Fibroblast of villous mesenchyme (primary cell): ENCODE measurements at regions not wholly inside any gene's neighbourhood (a gene's known extent, or its start where the extent isn't known, plus 50 kb on each side); places are given as distances from the start of the nearest gene placed in this dataset.

ENCODE experiments used
- DNase-seq: peaks from one replicate; pipeline ENCODE4 v3.0.0-alpha.2; 2010; ENCODE audit warnings: low read depth
- H3K4me3 ChIP-seq: 2 replicates; pipeline ENCODE4 v1.5.1; 2011; ENCODE audit warnings: low read depth, mild to moderate bottlenecking, low read length
- TF ChIP-seq, protein P1 (sequence below): IDR thresholded peaks from 2 replicates; pipeline ENCODE4 v1.5.1; 2012; ENCODE audit warnings: low read depth, mild to moderate bottlenecking, low read length; ENCODE audit not compliant: insufficient read depth

DNA sequence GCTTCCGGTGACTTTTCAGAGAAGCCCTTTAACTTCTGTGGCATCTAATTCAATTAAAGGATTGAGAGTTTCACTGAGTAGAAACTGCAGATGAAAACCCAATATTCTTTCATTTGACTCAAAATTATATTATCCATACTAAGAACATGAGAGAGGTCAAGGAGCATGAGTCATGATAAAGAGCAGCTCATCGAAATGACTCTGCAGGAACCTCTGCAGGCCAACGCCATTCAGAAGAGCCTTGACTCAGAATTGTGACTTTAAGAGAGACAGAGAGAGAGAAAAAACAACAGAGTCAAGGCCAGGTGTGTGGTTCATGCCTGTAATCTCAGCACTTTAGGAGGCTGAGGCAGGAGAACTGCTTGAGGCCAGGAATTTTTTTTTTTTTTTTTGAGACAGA is 417.2 kb upstream of the XYLT1 start:
- DNase-seq = no peak
- TF ChIP-seq, protein P1, sequence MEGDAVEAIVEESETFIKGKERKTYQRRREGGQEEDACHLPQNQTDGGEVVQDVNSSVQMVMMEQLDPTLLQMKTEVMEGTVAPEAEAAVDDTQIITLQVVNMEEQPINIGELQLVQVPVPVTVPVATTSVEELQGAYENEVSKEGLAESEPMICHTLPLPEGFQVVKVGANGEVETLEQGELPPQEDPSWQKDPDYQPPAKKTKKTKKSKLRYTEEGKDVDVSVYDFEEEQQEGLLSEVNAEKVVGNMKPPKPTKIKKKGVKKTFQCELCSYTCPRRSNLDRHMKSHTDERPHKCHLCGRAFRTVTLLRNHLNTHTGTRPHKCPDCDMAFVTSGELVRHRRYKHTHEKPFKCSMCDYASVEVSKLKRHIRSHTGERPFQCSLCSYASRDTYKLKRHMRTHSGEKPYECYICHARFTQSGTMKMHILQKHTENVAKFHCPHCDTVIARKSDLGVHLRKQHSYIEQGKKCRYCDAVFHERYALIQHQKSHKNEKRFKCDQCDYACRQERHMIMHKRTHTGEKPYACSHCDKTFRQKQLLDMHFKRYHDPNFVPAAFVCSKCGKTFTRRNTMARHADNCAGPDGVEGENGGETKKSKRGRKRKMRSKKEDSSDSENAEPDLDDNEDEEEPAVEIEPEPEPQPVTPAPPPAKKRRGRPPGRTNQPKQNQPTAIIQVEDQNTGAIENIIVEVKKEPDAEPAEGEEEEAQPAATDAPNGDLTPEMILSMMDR = no peak
- H3K4me3 ChIP-seq = no peak overlapping the region

DNA sequence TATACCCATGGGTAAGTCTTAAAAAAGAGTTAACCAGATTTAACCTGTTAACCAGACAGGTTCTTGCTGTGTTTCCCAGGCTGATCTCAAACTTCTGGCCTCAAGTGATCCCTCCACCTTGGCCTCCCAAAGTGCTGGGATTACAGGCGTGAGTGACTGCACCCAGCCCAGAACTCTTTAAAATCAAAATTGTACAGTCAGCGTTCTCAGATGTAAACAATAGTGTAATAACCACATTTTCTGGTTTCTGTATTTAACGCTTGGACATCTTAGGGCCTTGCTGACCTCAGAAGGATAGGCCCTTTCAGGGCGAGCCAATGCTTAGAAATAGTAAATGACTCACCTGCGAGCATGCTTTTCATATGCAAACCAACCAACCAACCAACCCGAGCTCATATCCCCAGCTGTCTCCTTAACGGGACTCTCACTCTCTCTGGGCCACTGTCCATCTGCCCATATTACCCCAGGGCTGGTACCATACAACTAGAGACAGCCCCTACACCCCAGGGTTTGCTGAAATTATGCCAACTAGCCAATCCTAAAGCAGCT is 415.0 kb upstream of the XYLT1 start:
- no peak for DNase-seq
- TF ChIP-seq, protein P1 = no peak
- H3K4me3 ChIP-seq = no peak overlapping the region

DNA sequence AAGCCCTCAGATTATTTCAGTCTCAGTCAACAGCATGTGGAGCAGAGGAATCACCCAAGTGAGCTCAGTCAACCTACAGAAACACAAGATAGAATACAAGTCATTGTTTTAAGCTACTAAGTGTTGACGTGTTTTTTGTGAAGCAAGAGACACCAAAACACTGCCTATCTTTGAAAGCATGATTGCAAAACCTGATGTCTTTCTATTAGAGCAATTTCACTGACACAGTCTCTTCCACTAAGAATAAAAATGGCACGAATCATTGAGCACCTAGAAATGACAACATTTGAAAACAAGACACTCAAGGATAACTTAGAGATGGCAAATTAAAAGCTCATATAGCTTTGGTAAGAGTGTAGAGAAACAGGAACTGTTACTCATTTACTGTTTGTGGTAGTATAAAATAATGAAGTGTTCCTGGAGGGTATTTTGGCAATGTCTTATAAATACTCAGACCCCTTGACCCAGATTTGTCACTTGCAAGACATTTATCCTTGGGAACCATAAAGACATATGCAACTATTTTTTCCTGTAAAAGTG is 407.1 kb upstream of the XYLT1 start:
- DNase-seq = no peak
- TF ChIP-seq, protein P1 = no peak
- H3K4me3 ChIP-seq = no peak overlapping the region

DNA sequence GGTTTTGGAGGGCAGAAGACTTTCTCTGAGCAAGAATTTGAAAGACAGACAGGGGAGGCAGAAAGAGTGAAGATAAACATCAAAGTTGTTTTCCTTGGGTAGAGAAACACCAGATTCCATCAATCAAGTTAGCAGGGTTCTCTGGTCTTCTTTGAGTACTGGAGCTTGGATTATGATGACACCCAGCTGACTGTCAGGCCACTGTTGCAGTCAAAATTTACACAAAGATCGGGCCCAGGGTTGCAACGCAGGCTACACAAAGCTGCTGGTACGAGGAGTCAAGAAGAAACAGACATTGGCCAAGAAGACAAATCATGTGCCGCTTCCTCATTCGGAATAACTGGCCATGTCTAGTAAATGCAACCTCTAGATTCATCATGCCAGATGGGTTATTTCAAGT is 396.2 kb upstream of the XYLT1 start:
- H3K4me3 ChIP-seq = no peak overlapping the region
- no peak for DNase-seq
- TF ChIP-seq, protein P1 = no peak

DNA sequence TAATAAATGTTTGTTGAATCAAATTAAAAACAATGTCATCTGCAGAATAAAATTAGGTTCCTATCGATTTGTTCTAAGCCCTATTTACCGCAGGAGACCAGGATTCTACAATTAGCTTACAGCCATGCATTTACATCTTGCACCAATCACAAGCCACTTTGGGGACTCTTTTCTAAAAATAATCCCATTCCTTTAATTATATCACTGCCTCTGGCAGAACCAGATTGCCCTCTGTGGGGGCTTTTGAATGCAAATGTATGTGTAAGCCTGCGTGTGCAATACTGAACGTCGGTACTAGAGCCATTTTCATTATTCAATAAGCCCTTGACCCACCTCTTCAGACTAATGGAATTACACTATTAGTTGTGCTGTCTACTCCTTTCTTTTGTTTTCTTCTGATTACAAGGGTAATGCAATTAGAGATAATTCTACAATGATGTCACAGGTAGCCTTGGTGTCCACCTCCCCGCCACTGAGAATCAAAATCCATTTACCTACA is 391.3 kb upstream of the XYLT1 start:
- TF ChIP-seq, protein P1 = no peak
- no peak for DNase-seq
- H3K4me3 ChIP-seq = no peak overlapping the region

DNA sequence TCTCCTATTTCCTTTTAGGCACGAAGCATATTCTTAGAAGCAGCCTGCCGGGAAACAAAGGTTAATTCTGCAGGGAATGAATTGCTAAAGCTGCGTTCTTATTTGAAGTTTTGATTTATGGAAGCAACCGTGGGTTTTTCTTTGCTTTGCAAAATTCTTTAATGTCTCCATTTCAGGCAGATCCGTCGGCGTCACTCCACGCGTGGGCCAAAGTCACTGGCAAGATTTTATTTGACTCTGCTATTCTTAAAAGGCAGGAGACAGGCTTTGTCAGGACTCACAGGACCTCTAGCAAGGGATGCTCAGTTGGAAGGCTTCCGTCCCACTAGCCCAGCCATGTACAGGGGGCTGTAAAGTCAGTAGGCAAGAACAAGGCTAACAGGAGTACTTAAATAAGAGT is 387.3 kb upstream of the XYLT1 start:
- TF ChIP-seq, protein P1 = no peak
- DNase-seq = no peak
- H3K4me3 ChIP-seq = no peak overlapping the region

DNA sequence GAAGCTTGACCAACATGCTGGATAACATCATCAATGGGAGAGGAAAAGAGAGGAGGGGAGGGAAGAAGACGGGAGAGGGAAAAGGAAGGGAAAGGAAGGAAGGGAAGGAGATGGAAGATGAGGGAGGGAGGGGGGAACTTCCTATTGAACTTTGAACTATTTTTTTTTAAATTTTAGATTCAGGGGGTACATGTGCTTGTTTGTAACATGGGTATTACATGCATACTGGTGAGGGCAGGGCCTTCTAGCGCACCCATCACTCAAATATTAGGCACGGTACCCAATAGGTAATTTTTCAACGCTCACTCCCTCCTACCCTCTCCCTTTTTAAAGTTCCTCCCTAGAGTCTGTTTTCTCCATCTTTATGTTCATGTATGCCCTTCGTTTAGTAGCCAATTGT is 383.2 kb upstream of the XYLT1 start:
- TF ChIP-seq, protein P1 = no peak
- H3K4me3 ChIP-seq = no peak overlapping the region
- no peak for DNase-seq
